Loucy (cell line): ENCODE measurements at regions not wholly inside any gene's neighbourhood (a gene's known extent, or its start where the extent isn't known, plus 50 kb on each side); places are given as distances from the start of the nearest gene placed in this dataset.

ENCODE experiments used
- H2AFZ ChIP-seq: fragments of 200-600 bp; sonication (generic); 2 replicates; pipeline ENCODE4 v1.6.0; 2016; ENCODE audit warnings: antibody characterized with exemption, mild to moderate bottlenecking, low read length, moderate library complexity
- H3F3A ChIP-seq: fragments of 200-600 bp; 2 replicates; pipeline ENCODE4 v1.6.0; 2016; ENCODE audit warnings: antibody characterized with exemption, low read depth, mild to moderate bottlenecking
- H3K27me3 ChIP-seq: fragments of 200-600 bp; sonication (generic); 2 replicates; pipeline ENCODE4 v1.6.1; 2014; ENCODE audit warnings: low read length, mild to moderate bottlenecking; ENCODE audit not compliant: insufficient read depth, poor library complexity, severe bottlenecking
- H3K36me3 ChIP-seq: fragments of 200-600 bp; sonication (generic); 2 replicates; pipeline ENCODE4 v1.6.1; 2016; ENCODE audit warnings: low read length; ENCODE audit not compliant: insufficient read depth
- H3K4me1 ChIP-seq: fragments of 200-600 bp; sonication (generic); 2 replicates; pipeline ENCODE4 v1.5.1; 2014; ENCODE audit warnings: low read length, mild to moderate bottlenecking; ENCODE audit not compliant: insufficient read depth, poor library complexity, severe bottlenecking
- H3K4me2 ChIP-seq: fragments of 200-600 bp; sonication (generic); 2 replicates; pipeline ENCODE4 v1.6.0; 2014; ENCODE audit warnings: antibody characterized with exemption, low read length, low read depth, mild to moderate bottlenecking; ENCODE audit not compliant: poor library complexity, severe bottlenecking
- H3K4me3 ChIP-seq: fragments of 200-600 bp; sonication (generic); 2 replicates; pipeline ENCODE4 v1.5.1; 2014; ENCODE audit warnings: low read length, mild to moderate bottlenecking, mixed read lengths; ENCODE audit not compliant: poor library complexity, severe bottlenecking
- H3K79me2 ChIP-seq: fragments of 200-600 bp; sonication (generic); 2 replicates; pipeline ENCODE4 v1.6.1; 2014; ENCODE audit warnings: low read length; ENCODE audit not compliant: insufficient read depth
- H3K9ac ChIP-seq: fragments of 200-600 bp; sonication (generic); 2 replicates; pipeline ENCODE4 v1.6.0; 2014; ENCODE audit warnings: mild to moderate bottlenecking, low read depth, low read length, moderate library complexity; ENCODE audit not compliant: poor library complexity, severe bottlenecking
- H3K9me2 ChIP-seq: fragments of 200-600 bp; sonication (generic); replicated peaks from 2 replicates; pipeline ENCODE4 v1.6.1; 2016; ENCODE audit warnings: low read depth, low read length, mixed read lengths
- H3K9me3 ChIP-seq: fragments of 200-600 bp; sonication (generic); 2 replicates; pipeline ENCODE4 v1.6.1; 2014; ENCODE audit warnings: mild to moderate bottlenecking, antibody characterized with exemption, low read length, low read depth; ENCODE audit not compliant: insufficient read depth
- H4K20me1 ChIP-seq: fragments of 200-600 bp; sonication (generic); 2 replicates; pipeline ENCODE4 v1.6.0; 2014; ENCODE audit warnings: antibody characterized with exemption, low read length, mild to moderate bottlenecking; ENCODE audit not compliant: insufficient read depth, poor library complexity, severe bottlenecking
- EZH2phosphoT487 ChIP-seq: fragments of 200-600 bp; IDR thresholded peaks from 2 replicates; pipeline ENCODE4 v1.6.1; 2018; ENCODE audit warnings: antibody characterized with exemption, mild to moderate bottlenecking, moderate library complexity, borderline replicate concordance
- TF ChIP-seq, protein P1 (sequence below): fragments of 200-600 bp; sonication (generic); conservative IDR thresholded peaks from 2 replicates; pipeline ENCODE4 v1.5.1; 2014; ENCODE audit warnings: mild to moderate bottlenecking, antibody characterized with exemption, low read length

DNA sequence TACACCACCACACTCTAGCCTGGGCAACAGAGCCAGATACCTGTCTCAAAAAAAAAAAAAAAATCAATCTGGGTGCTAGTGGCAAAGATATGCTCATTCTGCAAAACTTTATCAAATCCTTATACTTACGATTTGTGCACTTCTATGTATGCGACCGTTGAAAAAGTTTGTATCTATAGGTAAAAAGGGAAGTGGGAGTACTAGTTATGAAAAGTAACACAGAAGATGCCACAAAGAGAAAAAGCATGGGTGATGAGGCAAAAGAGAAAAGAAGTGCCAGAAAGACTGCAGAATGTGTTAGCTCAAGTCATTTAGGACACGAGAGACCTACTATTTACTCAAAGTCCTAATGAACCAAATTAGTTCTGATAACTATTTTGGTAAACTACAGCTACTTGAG lies 407.8 kb downstream of the SHQ1 start:
- Histone ChIP-seq H3F3A (no peaks in the 10 kb centered on the region), H3K36me3 (peaks cover 19% of the 10 kb centered on the region), H3K4me1 (peaks cover 83% of the 10 kb centered on the region), H2AFZ (no peak overlapping the region), H3K9me3 (no peaks in the 10 kb centered on the region), H3K79me2 (peaks cover 100% of the 10 kb centered on the region), H4K20me1 (peaks cover 100% of the 10 kb centered on the region), H3K9me2 (no peaks in the 10 kb centered on the region), H3K4me2 (peak overlapping the region; percentile 90), H3K27me3 (no peaks in the 10 kb centered on the region), H3K9ac (peak overlapping the region; percentile 2), H3K4me3 (peak overlapping the region; percentile 99)
- no peak for TF ChIP-seq EZH2phosphoT487
- TF ChIP-seq, protein P1, sequence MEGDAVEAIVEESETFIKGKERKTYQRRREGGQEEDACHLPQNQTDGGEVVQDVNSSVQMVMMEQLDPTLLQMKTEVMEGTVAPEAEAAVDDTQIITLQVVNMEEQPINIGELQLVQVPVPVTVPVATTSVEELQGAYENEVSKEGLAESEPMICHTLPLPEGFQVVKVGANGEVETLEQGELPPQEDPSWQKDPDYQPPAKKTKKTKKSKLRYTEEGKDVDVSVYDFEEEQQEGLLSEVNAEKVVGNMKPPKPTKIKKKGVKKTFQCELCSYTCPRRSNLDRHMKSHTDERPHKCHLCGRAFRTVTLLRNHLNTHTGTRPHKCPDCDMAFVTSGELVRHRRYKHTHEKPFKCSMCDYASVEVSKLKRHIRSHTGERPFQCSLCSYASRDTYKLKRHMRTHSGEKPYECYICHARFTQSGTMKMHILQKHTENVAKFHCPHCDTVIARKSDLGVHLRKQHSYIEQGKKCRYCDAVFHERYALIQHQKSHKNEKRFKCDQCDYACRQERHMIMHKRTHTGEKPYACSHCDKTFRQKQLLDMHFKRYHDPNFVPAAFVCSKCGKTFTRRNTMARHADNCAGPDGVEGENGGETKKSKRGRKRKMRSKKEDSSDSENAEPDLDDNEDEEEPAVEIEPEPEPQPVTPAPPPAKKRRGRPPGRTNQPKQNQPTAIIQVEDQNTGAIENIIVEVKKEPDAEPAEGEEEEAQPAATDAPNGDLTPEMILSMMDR = no peak

DNA sequence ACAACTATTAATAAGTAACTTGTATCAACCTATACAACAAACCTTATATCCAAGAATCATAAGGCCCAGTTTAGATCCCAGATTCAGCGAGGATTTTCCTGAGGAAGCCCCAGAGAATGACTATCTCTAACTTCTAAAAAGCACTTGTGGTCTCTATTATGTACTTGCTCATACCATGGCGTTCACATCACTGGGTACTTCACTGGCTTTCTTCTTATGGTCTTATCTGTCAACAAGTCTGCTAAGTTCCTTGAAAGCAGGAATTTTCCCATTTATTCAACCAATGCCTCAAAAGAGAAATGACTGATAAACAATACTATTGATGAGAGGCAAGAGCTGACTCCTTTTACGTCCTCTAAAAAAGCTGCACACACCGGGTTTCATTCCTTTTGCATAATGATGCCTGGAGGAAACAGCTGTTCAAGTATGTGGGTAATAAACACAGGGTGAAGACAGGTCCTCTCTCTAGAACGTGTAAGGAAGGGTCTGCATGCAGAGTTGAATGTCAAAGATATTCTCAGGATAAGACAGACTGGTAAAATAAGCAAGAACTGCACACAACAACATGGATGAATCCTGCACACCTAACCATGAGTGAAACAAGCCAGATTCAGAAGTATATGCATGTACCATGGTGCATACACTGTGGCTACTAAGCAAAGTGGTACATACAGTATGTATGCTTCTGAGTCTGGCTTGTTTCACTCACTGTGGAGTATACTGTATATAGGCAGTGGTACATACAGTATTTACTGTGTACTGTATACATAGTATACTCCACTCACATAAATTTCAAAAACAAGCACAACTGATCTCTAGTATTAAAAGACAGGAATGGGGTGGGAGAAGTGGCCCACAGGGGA lies 408.7 kb downstream of the SHQ1 start:
- peaks cover 98% of the 10 kb centered on the region for H4K20me1 ChIP-seq
- peaks cover 19% of the 10 kb centered on the region for H3K36me3 ChIP-seq
- no peaks in the 10 kb centered on the region for H3K27me3 ChIP-seq
- H3K4me2 ChIP-seq = peak overlapping the region; percentile 90
- H3K4me1 ChIP-seq = peaks cover 78% of the 10 kb centered on the region
- H3K4me3 ChIP-seq = peak overlapping the region; percentile 99
- H3K9ac ChIP-seq = peak overlapping the region; percentile 2
- TF ChIP-seq, protein P1 = no peak
- TF ChIP-seq EZH2phosphoT487 = no peak
- H3K9me3 ChIP-seq = no peaks in the 10 kb centered on the region
- H3K9me2 ChIP-seq = no peaks in the 10 kb centered on the region
- no peak overlapping the region for H2AFZ ChIP-seq
- H3K79me2 ChIP-seq = peaks cover 100% of the 10 kb centered on the region
- no peaks in the 10 kb centered on the region for H3F3A ChIP-seq

DNA sequence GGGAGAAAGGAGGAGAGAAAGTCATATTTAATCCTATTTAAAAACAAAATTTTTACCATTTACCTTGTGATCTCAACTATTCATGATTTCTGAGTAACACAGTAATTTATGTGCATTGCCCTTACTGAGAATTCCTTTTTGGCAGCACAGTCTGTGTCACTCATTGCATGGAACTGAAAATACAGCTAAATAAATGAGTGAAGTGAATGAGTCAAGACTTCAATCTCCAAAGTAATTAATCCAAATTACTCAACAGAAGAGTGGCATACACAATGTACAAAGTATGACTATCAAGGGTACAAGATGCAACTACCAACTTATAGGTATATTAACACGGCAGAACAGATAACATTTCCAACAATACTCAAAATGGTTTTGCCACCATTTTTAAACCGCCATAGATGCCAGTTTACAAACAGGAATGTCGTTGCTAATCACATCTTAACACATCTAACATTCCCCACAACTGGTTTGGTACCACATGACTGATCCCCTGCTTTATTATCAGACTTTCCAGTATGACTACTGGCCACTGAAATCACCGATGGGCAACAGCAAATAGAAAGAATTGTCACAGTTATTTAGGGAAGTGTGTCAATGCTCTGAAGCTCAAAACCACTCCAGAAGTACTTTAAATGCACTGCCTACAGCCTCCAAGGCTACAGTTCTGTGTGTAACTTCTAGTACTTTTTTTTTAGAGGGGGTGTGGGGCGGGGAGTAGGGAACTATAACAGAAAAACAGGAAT lies 410.4 kb downstream of the SHQ1 start:
- Histone ChIP-seq H3K4me2 (peak overlapping the region; percentile 90), H3K9ac (no peak overlapping the region), H3K9me3 (no peaks in the 10 kb centered on the region), H3K36me3 (peaks cover 19% of the 10 kb centered on the region), H4K20me1 (peaks cover 98% of the 10 kb centered on the region), H3K79me2 (peaks cover 100% of the 10 kb centered on the region), H3K4me1 (peaks cover 74% of the 10 kb centered on the region), H3F3A (no peaks in the 10 kb centered on the region), H2AFZ (no peak overlapping the region), H3K27me3 (no peaks in the 10 kb centered on the region), H3K4me3 (peak overlapping the region; percentile 11), H3K9me2 (no peaks in the 10 kb centered on the region)
- TF ChIP-seq, protein P1 = no peak
- TF ChIP-seq EZH2phosphoT487 = no peak
